Loucy (cell line): ENCODE measurements at regions not wholly inside any gene's neighbourhood (a gene's known extent, or its start where the extent isn't known, plus 50 kb on each side); places are given as distances from the start of the nearest gene placed in this dataset.

Source experiments
- CTCF ChIP-seq: fragments of 200-600 bp; sonication (generic); conservative IDR thresholded peaks from 2 replicates; pipeline ENCODE4 v1.5.1; 2014; ENCODE audit warnings: mild to moderate bottlenecking, antibody characterized with exemption, low read length
- EZH2phosphoT487 ChIP-seq: fragments of 200-600 bp; IDR thresholded peaks from 2 replicates; pipeline ENCODE4 v1.6.1; 2018; ENCODE audit warnings: antibody characterized with exemption, mild to moderate bottlenecking, moderate library complexity, borderline replicate concordance

GRCh38 chr1:188261849-188262248 lies 1433.1 kb downstream of the PLA2G4A start:
- TF ChIP-seq CTCF, result no peak
- TF ChIP-seq EZH2phosphoT487, result no peak
